ENCODE measurements at regions not wholly inside any gene's neighbourhood (a gene's known extent, or its start where the extent isn't known, plus 50 kb on each side); places are given as distances from the start of the nearest gene placed in this dataset.

GRCh38 chr10:47107007-47107747 is 192.8 kb upstream of the GDF10 start:
- DNase-seq = no peak

DNA sequence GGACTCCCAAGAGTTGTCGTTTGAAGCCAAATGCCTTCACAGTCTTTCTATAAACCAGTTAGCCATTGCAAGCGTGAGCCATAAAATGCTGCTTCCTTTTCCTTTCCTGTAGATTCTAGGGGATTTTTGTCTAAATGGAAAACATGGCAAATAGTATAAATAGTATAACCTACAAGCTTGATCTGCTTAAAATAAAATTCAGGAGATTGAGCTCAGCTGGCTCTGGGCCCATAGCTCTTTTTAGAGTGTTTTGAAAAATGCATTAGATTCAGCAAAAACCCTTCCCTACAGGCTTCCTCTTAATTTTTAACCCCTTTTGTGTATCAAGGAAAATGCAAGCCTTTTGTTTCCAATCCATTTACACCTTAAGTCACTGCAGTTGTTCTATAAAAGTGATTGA is 190.1 kb upstream of the GDF10 start:
- no peak for DNase-seq

DNA sequence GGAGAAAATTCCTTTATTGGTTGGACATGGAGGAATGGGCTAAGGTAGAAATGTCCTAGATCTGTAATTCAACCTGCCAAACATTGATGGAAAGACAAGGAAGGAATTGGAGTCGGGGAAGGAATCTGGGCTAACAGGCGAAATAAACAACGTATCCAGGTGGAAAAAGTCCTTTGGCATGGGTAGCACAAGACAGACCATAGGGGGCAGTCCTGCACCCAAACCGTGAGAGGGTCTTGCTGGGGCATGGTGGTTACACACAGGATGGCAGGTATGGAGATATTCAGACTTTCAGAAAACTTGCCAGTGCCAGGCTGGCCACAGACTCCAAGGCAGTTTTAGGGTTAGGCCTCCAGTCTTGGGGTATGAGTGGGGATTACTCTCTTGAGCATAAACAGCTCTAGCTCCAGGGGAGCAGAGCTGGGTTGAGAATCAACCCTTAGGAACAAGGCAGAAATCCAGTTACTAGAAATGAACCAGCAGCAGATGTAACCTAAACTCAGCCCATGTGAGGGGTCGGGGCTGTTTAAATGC is 188.6 kb upstream of the GDF10 start:
- no peak for DNase-seq

DNA sequence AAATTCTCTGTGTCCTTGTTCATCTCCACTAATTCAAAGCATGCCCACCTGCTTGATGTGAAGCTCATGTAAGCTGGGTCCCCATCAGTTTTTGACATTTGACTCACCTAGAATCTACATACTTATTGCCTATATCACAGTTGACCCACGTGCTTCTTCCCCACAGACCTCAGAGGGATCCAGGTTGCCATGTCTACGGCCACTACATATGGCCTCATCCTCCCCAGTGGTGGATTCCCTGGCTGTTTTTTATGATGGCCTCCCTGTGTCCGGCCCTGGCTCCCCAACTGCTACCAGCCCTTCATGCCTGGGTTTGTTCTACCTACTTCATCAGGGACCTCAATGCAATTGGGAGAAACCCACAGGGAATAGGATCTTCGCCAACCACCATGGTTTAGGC is 187.4 kb upstream of the GDF10 start:
- DNase-seq = no peak

DNA sequence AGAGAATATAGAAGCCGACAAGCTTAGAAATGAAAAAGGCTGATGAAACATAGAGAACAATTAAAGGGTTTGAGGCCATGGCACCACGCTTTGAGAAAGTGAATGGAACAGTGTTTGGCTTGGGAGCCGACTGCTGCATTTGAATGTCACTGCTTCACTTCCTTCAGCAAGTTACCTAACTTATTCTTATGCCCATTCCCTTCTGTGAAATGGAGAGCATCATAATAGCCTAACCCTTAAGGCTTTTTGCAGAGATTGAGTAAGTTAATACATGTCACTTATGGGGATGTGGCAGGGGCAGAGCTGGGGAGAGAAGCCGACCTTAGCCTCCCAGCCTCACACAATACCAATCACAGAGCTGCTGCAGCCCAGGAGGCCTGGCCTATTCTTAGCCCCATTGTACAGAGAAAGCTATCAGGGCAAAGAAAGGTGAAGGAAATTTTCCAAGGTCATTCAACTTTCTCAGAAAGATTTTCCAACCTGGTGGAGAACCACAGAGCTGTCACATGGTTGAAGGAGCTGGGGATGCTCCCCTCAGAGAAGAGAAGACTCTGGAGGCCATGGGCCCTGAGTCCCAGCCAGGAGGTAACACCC is 186.0 kb upstream of the GDF10 start:
- DNase-seq = no peak

DNA sequence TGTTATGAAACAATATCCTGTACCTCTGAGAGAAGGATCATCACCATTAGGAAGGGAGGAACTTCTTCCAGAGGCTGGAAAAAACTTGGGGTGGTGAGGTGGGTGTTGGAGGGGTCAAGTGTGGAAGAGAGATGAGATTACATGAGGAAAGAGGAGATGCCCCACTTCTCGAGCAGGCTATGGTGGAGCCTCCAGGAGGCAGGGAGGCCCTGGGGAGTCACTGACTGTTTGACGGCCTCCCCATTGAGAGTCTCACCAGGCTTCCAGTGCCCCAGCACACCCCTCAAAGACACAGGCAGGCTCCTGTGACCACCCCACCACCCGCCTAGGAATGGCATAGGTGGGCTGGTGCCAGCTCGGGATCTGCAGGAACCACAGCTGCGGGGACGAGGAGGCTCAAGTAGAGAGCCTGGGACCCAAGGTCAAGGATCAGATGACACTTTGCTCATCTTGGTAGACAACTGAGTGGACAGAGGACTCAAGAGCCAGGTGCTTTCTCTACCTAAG is 185.3 kb upstream of the GDF10 start:
- DNase-seq = no peak

DNA sequence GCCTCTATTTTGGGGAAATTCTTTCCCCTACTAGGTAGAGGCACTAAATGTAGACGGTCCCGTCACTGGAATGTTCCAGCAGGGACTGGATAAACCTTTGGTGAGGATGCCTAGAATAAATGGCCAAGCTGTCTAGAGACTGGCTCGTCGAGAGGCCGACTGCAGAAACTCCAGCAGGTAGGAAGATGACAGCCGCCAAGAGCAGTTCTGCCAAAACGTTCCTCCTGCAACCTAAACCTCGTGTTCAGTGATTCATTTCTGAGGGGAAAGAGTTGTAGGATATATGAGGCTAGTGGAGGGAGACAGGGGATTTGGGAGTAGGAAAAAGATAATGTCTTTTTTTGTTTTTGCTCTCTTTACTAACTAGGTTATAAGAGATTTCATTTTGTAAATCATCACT is 184.7 kb upstream of the GDF10 start:
- DNase-seq = no peak

GRCh38 chr10:47116445-47116844 is 183.6 kb upstream of the GDF10 start:
- no peak for DNase-seq

- DNase-seq = no peak
These were observed 181.7 kb upstream of the GDF10 start for GRCh38 chr10:47118326-47118725.

- DNase-seq = no peak
These were observed 178.7 kb upstream of the GDF10 start for GRCh38 chr10:47121336-47121735.

GRCh38 chr10:47123716-47124288 is 176.2 kb upstream of the GDF10 start:
- no peak for DNase-seq

DNA sequence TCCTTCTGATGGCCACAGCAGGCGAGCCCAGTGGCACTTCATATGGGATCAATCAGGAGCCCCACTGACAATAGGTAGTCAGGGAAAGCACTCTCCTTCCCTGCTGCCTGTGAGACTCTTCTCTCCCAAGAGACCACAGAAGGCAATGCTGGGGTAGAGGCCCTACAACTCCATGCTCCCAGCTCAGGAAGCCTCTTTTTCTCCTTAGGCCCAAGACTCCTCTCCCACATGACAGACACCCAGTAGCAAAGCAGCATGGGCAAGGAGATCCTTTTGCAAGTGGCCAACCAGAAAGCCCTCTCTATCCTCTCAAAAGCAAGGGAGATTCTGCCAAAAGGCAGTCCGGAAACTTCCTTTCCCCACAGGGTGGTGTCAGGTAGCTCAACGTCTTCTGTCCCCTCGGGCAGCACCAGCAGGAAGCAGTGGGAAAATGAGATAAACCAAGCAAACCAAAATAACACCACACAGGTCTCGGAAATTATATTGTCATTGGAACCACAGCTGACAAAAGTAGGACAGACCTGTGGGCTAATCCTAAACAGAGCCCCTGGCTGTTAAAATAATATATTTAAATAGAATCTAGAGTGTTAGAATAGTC is 172.7 kb upstream of the GDF10 start:
- no peak for DNase-seq

- no peak for DNase-seq
These were observed 169.5 kb upstream of the GDF10 start for GRCh38 chr10:47130491-47130890.

DNA sequence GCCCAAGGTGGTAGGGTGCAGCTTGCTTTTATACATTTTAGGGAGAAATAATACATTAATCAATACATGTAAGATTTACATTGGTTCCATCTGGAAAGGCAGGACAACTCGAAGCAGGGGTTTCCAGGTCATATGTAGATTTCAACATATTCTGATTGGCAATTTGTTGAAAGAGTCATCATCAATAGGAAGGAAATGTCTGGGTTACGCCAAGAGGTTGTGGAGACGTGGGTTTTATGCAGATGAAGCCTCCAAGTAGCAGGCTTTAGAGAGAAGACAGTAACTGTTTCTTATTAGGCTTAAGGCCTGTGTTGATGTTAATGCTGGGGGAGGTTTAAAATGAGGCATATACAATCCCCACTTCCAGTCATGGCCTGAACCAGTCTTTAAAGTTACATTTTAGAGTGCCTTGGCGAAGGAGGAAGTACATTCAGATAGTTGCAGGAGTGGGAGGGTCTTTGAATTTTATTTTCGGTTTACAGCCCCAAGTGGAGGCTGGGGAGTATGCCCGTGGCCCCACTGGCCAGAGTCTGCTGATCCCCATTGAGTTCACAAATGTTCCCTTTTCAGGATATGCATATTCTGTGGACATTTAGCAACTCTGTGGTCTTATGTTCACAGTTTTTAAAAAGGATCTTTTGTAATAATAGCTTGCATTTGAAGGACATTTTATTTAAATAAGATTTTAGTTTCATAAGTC is 166.0 kb upstream of the GDF10 start:
- no peak for DNase-seq

DNA sequence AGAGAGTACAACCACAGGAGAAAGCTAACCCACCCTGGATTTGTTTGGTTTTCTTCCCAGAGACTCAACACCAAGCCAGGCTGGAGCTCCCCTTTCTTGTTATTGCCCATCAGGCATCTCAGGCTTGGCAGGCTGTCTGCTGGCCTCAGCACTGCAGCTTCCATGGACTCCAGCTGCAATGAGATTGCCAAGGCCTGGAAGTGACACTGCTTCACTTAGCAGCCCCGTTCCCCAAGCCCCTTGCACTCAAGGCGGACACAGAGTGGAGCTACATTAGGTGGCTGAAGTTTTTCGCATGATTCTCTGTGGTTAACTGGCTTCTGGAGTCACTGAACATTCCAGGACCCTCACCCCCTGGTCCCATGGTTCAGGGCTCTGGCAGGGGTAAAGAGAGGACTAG is 163.1 kb upstream of the GDF10 start:
- DNase-seq = no peak

GRCh38 chr10:47137311-47137851 is 162.6 kb upstream of the GDF10 start:
- no peak for DNase-seq

- no peak for DNase-seq
These were observed 160.9 kb upstream of the GDF10 start for GRCh38 chr10:47139121-47139520.

- DNase-seq = no peak
These were observed 159.1 kb upstream of the GDF10 start for GRCh38 chr10:47140761-47141348.

GRCh38 chr10:47141349-47141748 is 158.6 kb upstream of the GDF10 start:
- DNase-seq = no peak

DNA sequence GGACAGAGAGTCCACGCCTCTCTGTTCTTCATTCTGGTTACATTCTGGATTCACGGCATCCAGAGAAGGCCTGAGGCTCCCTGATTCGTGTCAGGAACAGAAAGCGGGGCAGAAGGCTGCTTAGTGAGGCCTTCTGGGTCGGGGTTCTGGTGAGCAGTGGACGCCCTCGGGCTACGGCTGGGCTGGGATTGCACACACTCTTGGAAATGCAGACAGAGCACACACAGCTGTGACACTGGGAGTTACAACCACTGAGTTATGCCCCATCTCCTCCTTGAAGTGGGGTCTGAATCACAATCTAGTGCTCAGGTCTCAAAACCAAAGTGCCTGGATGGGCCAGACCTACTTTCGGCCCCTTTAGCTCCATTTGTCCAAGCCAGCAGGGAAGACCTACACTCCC is 156.9 kb upstream of the GDF10 start:
- no peak for DNase-seq

GRCh38 chr10:47143473-47143872 is 156.5 kb upstream of the GDF10 start:
- no peak for DNase-seq

DNA sequence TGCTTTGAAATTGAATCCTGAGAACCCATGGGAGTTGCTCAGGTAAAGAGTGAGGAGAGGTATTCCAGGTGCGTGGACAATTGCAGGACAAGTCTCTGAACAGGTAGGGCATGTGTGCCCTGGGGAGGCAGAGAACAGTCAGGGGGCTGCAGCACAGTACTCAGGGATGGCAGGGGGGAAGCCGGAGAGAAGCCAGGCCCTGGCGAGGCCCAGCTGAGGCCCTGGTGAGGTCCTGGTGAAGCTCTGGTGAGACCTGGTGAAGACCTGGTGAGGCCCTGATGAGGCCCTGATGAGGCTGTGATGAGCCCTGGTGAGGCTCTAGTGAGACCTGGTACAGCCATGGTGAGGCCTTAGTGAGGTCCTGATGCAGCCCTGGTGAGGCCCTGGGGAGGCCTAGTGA is 155.5 kb upstream of the GDF10 start:
- no peak for DNase-seq
